Stimulated activated memory B cell treated with anti-CD40 and anti-IgM and Interleukin-4, amounts not matched to agents 10 μg/mL and 1 μg/mL and 100 μg/mL, for 72 hours (primary cell): ENCODE measurements at regions not wholly inside any gene's neighbourhood (a gene's known extent, or its start where the extent isn't known, plus 50 kb on each side); places are given as distances from the start of the nearest gene placed in this dataset.
A peak's percentile ranks its signal among the peaks of the same experiment; 100 is the strongest.

Experiments used
- ATAC-seq: fragments of 150-1000 bp; cut with Tn5 transposase; 2 replicates; pipeline ENCODE4 v1.10.0; 2021
- H3K27ac Mint-ChIP-seq: one replicate; pipeline ENCODE4 v1.8.0; 2022; ENCODE audit warnings: mild to moderate bottlenecking, mixed read lengths
- H3K27me3 Mint-ChIP-seq: one replicate; pipeline ENCODE4 v1.8.0; 2022; ENCODE audit warnings: mixed read lengths
- H3K36me3 Mint-ChIP-seq: one replicate; pipeline ENCODE4 v1.8.0; 2022; ENCODE audit warnings: mixed read lengths
- H3K4me1 Mint-ChIP-seq: one replicate; pipeline ENCODE4 v1.8.0; 2022; ENCODE audit warnings: mixed read lengths
- H3K4me3 Mint-ChIP-seq: one replicate; pipeline ENCODE4 v1.8.0; 2022; ENCODE audit warnings: mild to moderate bottlenecking, moderate library complexity, mixed read lengths
- H3K9me3 Mint-ChIP-seq: one replicate; pipeline ENCODE4 v1.8.0; 2022; ENCODE audit warnings: mixed read lengths

DNA sequence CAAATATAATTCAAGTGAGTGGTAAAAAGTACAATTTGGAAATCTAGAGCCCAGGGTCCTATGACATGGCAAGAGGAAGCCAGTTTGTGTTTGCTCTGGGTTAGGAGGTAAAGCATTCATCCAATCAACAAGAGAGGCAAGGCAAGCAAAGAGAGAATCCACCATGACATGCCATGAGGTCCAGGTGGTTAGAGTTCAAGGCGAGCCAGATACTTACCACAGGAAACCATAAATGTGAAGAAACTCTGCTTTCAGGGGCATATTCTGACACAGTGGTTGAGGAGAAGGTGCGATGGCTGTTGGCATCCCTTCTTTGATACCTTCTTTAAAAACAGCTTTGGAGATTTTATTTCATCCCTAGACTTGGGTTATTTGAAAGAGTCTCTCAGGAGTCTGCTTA lies 193.8 kb upstream of the MAN1A1 start:
- Mint-ChIP-seq H3K4me1 (no peaks in the 10 kb centered on the region), H3K9me3 (no peaks in the 10 kb centered on the region), H3K36me3 (no peaks in the 10 kb centered on the region), H3K27ac (no peak overlapping the region), H3K27me3 (no peaks in the 10 kb centered on the region), H3K4me3 (no peak overlapping the region)
- ATAC-seq = no peak

DNA sequence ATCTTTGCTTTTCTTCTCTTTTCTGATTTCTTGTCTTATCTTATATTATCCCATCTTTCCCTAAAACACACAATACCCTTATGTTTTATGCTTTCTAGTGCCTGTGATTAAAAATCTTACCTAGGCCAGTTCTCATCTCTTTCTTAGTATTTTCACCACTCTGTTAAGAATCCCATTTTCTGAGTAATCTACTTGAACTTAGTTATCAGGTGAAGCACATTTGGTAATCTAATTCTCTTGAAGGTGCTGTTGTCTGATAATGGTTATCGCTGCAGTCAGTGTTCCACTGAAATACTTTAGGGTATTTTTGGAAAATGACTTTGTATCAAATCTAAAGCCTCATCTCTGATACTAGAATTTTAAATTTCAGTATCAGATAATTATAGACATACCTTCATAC lies 192.5 kb upstream of the MAN1A1 start:
- no peak for ATAC-seq
- Mint-ChIP-seq H3K36me3 (no peaks in the 10 kb centered on the region), H3K9me3 (no peaks in the 10 kb centered on the region), H3K27me3 (no peaks in the 10 kb centered on the region), H3K4me1 (no peaks in the 10 kb centered on the region), H3K4me3 (no peak overlapping the region), H3K27ac (no peak overlapping the region)

DNA sequence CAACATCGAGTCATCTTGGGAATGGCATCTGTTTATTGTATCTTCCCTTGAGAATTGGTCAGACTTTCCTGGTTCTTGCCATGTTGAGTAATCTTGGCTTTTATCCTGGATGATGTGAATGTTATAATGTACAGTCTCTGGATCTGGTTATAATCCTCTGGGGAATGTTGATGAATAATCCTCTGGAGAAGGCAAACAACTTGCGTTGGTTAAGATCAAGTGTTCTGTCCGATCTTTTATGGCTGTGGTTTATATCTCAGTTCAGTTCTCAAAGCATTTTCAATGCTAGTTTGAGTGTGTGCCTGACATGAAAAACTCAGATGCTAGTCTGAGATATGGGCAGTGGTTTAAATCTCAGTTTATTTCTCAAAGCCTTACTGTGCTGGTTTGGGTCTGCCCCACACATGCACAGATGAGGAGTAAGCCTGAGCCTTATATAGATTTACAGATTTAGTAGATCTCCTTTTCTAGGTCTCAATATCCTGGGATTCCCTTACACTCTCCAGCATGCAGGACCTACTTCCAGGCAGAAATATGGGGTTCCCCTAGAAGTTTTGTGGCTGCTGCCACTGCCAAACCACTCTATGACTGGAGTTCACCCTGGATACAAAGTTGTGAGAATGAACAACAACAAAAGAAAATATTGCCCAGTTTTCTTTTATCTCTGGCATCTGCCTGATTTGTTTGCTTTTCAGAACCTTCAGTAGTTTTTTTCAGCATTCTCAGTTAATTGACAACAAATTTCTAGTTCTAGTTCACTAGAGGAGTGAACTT lies 191.8 kb upstream of the MAN1A1 start:
- ATAC-seq = no peak
- H3K4me3 Mint-ChIP-seq = no peak overlapping the region
- H3K27me3 Mint-ChIP-seq = no peaks in the 10 kb centered on the region
- H3K36me3 Mint-ChIP-seq = no peaks in the 10 kb centered on the region
- no peak overlapping the region for H3K27ac Mint-ChIP-seq
- H3K9me3 Mint-ChIP-seq = no peaks in the 10 kb centered on the region
- no peaks in the 10 kb centered on the region for H3K4me1 Mint-ChIP-seq

DNA sequence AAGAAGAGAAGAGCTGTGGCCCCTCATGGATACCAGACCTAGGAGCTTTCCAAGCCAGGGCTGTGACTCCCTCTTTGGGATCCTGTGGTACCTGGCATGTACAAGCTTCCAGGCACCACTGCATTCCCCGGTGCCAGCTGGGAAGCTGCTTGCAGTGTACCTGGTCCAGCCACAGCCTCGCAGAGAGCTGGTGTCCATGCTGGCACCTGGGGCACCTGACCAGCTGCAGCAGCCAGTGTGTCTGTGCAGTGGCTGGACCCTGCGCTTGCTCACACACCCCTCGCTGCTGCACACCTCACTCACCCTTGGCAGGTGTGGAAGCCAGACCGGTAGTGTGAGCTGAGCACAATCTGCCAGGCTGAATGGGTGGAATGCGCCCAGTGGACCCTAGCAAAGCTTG lies 190.9 kb upstream of the MAN1A1 start:
- ATAC-seq = peak; percentile 25
- H3K4me1 Mint-ChIP-seq = peaks cover under 1% of the 10 kb centered on the region
- no peak overlapping the region for H3K27ac Mint-ChIP-seq
- H3K9me3 Mint-ChIP-seq = no peaks in the 10 kb centered on the region
- no peak overlapping the region for H3K4me3 Mint-ChIP-seq
- H3K27me3 Mint-ChIP-seq = no peaks in the 10 kb centered on the region
- H3K36me3 Mint-ChIP-seq = no peaks in the 10 kb centered on the region

DNA sequence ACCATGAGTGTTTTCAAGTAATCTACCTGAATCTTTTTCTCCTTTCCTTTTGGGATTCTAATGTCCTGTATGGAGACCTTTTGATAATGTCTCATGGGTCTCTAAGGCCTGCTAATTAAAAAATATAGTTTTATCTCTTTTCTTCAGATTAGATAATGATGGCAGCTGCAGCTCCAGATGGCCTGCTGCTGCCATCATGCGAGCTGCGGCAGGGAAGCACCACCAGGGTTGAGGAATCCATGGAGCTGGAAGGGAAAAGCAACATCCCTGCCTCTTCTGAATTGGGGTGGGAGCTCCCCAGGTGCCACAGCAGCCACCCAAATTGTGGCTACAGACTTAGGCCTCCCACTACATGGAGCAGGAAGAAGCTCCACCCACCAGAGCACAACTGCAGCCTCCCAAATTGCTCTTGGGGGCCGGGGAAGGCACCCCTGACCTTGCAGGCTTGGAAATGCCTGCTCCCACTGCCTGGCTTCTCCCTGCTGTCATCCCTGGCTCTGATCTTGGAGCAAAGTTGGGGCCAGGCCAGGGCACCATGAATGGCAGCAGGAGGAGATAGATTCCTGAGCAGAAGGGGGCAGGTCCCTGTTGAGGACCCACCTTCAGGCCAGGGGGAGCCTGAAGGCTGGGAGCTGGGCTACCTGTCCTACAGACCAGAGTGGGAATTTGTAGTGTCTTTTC lies 189.6 kb upstream of the MAN1A1 start:
- H3K36me3 Mint-ChIP-seq = no peaks in the 10 kb centered on the region
- H3K9me3 Mint-ChIP-seq = no peaks in the 10 kb centered on the region
- ATAC-seq = no peak
- no peak overlapping the region for H3K27ac Mint-ChIP-seq
- H3K4me3 Mint-ChIP-seq = no peak overlapping the region
- H3K4me1 Mint-ChIP-seq = peaks cover 12% of the 10 kb centered on the region
- no peaks in the 10 kb centered on the region for H3K27me3 Mint-ChIP-seq

DNA sequence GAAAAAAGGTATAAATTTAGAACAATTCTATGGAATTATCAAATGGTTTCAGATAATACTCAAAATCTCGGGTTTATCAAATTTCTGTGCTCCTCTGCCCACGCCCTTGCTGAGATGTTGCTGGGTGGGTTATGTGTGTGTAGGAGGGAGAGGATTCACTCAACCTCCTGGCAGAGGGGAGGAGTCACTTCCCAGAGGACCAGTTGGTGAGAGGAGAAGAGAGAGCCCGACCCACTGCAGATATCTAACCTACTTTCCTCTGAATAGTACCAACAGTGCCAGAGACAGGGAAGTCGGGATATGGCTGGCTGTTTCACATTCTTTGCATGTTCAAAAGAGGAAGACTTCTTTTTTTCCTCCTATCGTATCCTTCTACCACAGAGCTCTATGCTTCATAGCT lies 187.1 kb upstream of the MAN1A1 start:
- no peak overlapping the region for H3K4me3 Mint-ChIP-seq
- no peak for ATAC-seq
- no peaks in the 10 kb centered on the region for H3K36me3 Mint-ChIP-seq
- H3K27me3 Mint-ChIP-seq = no peaks in the 10 kb centered on the region
- no peaks in the 10 kb centered on the region for H3K9me3 Mint-ChIP-seq
- peaks cover 25% of the 10 kb centered on the region for H3K4me1 Mint-ChIP-seq
- no peak overlapping the region for H3K27ac Mint-ChIP-seq

DNA sequence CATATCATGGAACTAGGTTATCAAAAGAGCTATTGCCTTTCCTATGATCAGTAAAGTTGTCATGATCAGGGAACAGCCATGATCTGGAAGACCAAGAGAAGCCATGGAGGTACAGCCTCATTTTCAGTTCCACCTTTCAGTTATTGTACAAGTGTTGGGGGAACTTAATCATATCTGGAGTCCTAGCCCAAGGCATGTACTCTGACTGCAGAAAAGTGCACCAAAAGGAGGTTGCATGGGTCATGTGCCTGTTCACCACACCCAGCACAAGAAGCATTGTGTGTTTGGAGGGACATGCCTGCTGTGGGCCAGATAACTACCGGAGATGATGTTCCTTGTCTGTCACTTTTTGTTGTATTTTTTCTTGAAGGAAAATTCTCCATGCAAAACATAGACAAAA lies 185.8 kb upstream of the MAN1A1 start:
- Mint-ChIP-seq H3K27ac (no peak overlapping the region), H3K36me3 (no peaks in the 10 kb centered on the region), H3K4me1 (peaks cover 25% of the 10 kb centered on the region)

DNA sequence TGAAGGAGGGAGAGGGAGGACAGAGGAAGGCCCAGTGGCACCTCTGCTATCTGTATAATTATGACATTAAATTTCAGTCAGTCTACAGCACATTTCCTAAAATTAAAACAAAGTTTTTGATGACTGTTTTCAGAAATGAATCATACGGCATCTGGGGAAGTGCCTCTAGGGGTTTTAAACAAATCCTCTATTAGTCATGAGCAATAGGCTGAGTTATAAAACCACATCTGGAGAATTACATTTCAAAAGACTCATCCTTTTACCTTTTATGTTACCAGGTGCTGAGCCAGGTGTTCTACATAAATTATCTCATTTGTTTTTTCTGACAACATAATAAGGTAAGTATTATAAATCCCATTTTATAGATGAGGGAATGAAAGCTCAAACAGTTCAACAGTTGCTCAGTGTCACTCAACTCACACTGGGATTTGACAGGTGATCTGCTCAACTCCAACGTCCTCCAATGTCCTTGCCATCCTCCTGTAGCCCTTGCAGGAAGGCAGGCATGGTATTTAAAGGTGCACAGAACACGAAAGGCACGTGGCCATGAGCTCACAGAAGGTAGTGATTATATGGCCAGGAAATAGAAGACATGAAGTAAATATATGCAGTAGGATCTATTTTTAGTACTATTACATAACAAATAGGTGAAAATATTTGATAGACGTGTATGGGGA lies 184.2 kb upstream of the MAN1A1 start:
- H3K4me1 Mint-ChIP-seq = peaks cover 25% of the 10 kb centered on the region
- peak overlapping the region; percentile 15 for H3K27ac Mint-ChIP-seq
- ATAC-seq = peak; percentile 73
- H3K27me3 Mint-ChIP-seq = no peaks in the 10 kb centered on the region
- H3K36me3 Mint-ChIP-seq = no peaks in the 10 kb centered on the region
- no peak overlapping the region for H3K4me3 Mint-ChIP-seq
- no peaks in the 10 kb centered on the region for H3K9me3 Mint-ChIP-seq

More for the DNA sequence above, 185.8 kb upstream of the MAN1A1 start:
- ATAC-seq = peak; percentile 68
- Mint-ChIP-seq H3K27me3 (no peaks in the 10 kb centered on the region), H3K9me3 (no peaks in the 10 kb centered on the region), H3K4me3 (no peak overlapping the region)

DNA sequence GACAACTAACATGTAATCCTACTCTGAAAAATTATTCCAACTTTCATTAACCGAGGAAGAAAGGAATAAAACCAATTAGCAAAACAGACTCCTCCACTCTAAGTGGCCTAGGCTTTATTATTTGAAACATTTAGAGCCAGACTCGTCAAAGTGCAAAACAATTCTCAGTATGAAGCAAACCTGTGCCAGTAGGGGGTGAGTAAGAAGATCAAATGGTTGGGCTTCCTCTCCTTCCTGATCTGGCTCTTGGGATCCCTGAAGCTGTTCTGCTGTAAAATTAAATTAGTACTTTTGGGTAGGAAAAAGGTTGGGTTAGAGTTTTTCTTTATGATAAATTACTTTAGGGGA lies 177.6 kb upstream of the MAN1A1 start:
- Mint-ChIP-seq H3K36me3 (no peaks in the 10 kb centered on the region), H3K27ac (no peak overlapping the region), H3K27me3 (no peaks in the 10 kb centered on the region), H3K4me3 (no peak overlapping the region), H3K4me1 (no peaks in the 10 kb centered on the region), H3K9me3 (no peaks in the 10 kb centered on the region)
- no peak for ATAC-seq

DNA sequence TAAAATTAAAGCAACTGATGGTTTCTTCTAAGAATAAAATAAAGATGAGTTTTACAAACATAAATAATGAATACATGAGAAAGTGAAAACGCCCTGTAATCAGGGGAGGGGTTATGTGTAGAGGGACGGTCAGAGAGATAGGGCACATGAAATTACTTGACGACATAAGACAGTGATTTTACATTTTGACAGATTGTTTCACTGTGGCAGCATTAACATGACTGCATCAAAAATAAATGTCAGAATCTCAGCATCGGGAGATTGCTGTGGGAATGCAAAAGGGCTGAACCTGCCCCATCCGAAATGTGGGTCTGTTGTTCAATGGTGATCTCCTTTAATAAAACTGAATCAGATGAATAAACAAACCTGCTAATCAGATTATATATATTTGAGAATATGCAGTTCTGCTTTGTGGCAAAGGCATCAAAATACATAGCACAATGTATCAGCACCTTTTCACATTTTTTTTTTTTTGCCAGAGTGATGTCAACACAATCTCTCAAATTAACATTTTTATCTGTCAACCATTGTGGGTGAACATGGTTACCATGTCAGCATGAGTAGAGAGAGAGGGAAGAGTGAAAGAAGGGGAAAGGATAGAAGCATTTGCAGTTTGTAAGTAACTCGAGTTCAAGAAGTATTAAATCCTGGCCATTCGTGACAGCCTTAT lies 177.1 kb upstream of the MAN1A1 start:
- Mint-ChIP-seq H3K4me1 (no peaks in the 10 kb centered on the region), H3K27me3 (no peaks in the 10 kb centered on the region), H3K9me3 (no peaks in the 10 kb centered on the region), H3K27ac (no peak overlapping the region), H3K4me3 (no peak overlapping the region), H3K36me3 (no peaks in the 10 kb centered on the region)
- no peak for ATAC-seq

DNA sequence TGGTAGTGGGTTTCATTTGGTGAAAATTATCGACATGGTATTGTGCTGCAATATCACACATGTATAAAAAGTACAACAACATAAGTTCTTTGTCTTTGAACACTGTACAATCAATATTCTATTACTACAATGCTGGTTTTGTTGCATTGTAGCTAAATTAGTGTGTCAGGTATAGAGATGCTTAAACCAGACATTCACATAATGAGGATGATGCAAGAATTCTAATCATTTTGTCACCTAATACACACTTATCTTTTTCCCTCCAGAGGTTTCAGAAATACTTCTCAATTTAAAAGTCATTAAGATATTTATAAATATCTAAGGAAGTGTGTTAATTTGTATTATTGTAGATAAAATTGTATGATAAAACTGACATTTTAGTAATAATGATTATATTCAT lies 174.8 kb upstream of the MAN1A1 start:
- Mint-ChIP-seq H3K36me3 (no peaks in the 10 kb centered on the region), H3K27me3 (no peaks in the 10 kb centered on the region), H3K4me3 (no peak overlapping the region), H3K27ac (no peak overlapping the region), H3K9me3 (no peaks in the 10 kb centered on the region), H3K4me1 (no peaks in the 10 kb centered on the region)
- no peak for ATAC-seq

DNA sequence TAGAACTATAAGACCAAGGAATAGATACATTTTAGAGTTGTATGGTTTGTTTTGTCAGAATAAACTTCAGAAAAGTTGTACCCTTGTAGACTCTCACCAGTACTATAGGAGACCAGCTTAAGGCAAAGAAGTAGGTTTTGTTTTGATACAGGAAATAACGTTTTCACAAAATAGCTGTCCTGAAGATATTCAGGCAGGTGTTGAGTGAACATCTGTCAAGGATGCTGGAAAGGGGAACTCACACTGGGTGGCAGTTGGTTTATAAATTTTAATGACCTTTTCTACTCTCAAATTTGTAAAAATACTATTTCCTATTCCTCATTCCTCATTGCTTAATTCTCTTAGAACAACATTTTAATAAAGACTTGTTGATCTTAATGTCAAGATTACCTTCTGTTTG lies 174.0 kb upstream of the MAN1A1 start:
- Mint-ChIP-seq H3K9me3 (no peaks in the 10 kb centered on the region), H3K27ac (no peak overlapping the region), H3K36me3 (no peaks in the 10 kb centered on the region), H3K4me1 (no peaks in the 10 kb centered on the region), H3K4me3 (no peak overlapping the region), H3K27me3 (no peaks in the 10 kb centered on the region)
- ATAC-seq = no peak

DNA sequence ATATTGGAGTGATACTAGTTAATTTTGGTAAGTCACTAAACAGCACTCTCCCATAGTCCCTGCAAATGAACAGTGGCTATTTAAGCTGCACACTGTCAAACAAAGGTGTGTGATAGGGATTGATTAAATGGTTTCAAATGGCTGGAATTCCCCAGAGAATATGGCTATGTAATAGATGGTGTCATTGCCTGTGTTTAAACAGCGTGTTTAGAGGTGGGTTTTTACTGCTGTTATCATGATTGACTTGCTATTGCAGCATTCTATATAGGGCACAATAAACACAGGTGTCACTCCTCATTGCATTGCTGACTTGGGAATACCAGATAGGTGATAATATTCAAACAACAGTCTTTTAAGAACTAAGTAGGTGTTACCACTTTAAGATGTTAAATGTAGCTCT lies 171.7 kb upstream of the MAN1A1 start:
- peaks cover 12% of the 10 kb centered on the region for H3K27me3 Mint-ChIP-seq
- no peaks in the 10 kb centered on the region for H3K9me3 Mint-ChIP-seq
- H3K4me1 Mint-ChIP-seq = peaks cover 7% of the 10 kb centered on the region
- no peak for ATAC-seq
- H3K4me3 Mint-ChIP-seq = no peak overlapping the region
- no peaks in the 10 kb centered on the region for H3K36me3 Mint-ChIP-seq
- no peak overlapping the region for H3K27ac Mint-ChIP-seq

DNA sequence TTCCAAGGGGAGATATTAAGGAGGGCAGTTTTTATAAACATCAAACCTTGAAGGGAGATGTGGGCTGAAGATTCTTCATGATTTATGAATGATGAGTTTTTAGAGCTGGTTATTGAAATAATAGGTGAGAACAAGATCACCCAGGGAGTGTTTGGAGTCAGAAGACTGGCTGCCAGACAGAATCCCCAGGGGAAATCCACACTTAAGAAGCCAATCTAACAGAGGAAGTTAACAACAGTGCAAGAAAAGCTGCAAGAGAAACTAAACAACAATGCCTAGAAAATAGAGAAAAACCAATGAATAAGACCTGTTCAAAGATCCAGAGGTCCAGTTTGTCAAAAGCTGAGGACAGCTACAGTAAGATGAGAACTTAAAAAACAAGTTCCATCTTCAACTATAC lies 167.9 kb upstream of the MAN1A1 start:
- no peak overlapping the region for H3K27ac Mint-ChIP-seq
- no peak for ATAC-seq
- H3K9me3 Mint-ChIP-seq = no peaks in the 10 kb centered on the region
- no peaks in the 10 kb centered on the region for H3K36me3 Mint-ChIP-seq
- no peak overlapping the region for H3K4me3 Mint-ChIP-seq
- peaks cover 7% of the 10 kb centered on the region for H3K4me1 Mint-ChIP-seq
- H3K27me3 Mint-ChIP-seq = peaks cover 12% of the 10 kb centered on the region

DNA sequence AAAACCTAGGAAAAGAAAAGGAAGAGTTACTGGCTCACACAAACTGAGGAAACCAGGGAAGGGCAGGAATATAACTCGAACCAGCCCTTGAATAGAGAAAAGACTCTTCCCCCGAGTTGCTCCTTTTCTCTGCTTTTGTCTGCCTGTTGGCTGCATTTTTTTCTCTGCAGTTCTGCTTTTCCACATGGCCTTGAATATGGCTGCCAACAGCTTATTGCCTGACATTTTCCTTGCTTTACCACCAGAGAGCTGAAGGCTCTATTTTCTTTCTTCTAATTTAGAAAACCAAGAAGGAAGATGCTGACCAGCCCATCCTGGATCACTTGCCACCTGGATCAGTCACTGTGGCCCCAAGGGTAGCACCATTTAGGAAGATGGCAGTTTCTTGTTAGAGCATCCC lies 164.8 kb upstream of the MAN1A1 start:
- H3K4me1 Mint-ChIP-seq = peaks cover 7% of the 10 kb centered on the region
- no peaks in the 10 kb centered on the region for H3K36me3 Mint-ChIP-seq
- no peak for ATAC-seq
- H3K4me3 Mint-ChIP-seq = no peak overlapping the region
- H3K27me3 Mint-ChIP-seq = peaks cover 12% of the 10 kb centered on the region
- no peak overlapping the region for H3K27ac Mint-ChIP-seq
- no peaks in the 10 kb centered on the region for H3K9me3 Mint-ChIP-seq
